ENCODE measurements at regions not wholly inside any gene's neighbourhood (a gene's known extent, or its start where the extent isn't known, plus 50 kb on each side); places are given as distances from the start of the nearest gene placed in this dataset.
"Not testable (repeated sequence)": the region's sequence is repeated elsewhere in the genome, so short reads cannot be mapped to it uniquely, and the experiment has no call there.

DNA sequence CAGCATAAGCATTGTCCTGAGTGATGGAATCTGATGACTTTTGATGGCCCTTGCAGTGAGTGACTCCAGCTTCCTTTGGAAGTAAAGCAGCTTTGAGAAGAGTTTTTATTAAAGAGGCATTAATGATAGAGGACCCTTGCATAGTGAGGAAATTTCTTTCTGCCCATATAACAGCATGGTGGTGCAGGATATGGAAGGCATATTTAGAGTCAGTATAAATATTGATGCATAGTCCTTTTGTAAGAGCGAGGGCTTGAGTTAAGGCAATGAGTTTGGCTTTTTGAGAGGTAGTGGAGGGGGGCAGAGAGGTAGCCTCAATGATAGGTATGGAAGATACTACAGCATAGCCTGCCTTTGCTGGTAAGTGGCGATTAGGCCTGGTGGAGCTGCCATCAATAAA, 87.7 kb upstream of the DNAH14 start:
- not testable (repeated sequence) for H3K27ac ChIP-seq, H3K4me3 ChIP-seq

GRCh38 chr1:224846119-224846907, 83.2 kb upstream of the DNAH14 start:
- H3K27ac ChIP-seq = peak overlapping the region in 1 of 21 experiments; percentile 28
- H3K4me3 ChIP-seq = no peak overlapping the region

DNA sequence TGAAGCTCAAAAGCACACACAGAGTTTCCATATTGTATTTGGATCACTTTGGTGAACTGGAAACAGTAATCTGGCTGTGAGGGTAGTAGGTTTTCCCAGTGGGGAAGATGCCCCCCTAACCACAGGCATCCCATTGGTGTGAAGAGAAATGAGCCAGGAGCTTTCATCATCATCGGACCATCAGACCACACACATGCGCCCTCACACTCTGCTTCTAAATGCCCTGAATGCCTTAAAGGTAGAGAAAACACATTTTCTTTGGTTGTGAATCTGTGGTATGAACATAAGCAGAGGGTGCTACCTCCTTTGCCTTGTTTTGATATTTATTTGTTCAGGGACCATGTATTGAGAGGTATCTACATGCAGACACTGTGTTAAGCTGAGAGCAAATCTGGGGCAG, 79.0 kb upstream of the DNAH14 start:
- no peak overlapping the region for H3K4me3 ChIP-seq
- no peak overlapping the region for H3K27ac ChIP-seq

DNA sequence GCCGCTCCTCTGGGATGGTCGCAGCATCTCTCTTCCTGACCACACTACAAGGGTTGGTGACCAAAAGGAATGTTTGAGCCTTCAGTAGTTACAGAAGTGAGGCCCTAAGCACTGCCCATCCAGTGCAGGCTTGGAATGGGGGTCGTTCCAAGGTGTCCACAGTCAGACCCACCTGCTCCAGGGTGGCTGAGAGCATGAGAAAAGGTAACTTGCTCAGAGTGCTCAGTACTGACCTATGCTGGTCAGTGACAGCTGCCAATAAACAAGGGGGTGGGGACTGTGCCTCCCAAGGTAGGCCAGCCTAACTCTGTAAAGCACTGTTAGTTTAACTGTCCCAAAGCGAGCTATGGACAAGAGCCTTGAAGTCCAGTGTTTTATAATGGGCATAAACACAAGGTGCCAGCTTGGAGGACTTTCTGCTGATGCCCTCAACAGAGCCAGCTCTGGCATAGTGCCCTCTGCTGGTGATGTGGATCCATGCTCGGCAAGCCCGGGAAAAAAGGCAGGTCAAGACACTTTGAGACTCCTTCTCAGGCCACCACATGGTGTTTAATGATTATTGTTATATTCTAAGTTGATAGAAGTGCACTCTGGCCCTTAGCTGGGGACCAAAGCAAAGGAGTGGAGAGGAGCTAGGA, 78.1 kb upstream of the DNAH14 start:
- Histone ChIP-seq H3K4me3 (no peak overlapping the region), H3K27ac (no peak overlapping the region)

- Histone ChIP-seq H3K27ac (no peak overlapping the region), H3K4me3 (no peak overlapping the region)
Observed at GRCh38 chr1:224851848-224852261, 77.6 kb upstream of the DNAH14 start.

DNA sequence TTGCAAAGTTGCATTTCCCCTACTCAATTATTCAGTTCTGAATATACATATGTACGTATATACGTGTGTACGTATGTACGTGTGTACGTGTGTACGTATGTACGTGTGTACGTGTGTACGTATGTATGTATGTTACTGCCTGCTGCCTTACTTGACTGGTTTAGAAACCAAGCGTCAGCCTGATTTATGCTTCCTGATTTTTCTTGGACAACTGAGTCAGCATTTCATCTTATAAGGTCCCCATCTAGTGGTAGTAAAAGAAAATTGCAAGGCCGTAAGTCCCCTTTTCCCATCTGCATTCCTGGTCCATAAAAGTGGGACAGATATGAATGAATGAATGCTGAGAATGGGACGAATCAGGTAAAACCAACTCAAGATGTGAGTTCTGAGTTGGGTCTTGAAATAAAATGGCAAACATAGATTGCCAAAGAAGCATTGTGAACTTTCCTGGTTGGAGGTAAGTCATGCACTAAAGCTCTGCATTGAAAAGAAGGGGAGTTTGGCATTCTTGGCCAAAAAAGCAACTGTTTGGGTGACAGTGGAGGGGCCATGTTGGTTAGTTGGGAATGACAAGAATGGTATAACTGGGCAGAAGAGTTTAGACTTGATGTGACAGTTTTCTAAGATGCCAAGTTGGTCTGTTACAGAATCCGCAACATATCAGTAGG, 76.4 kb upstream of the DNAH14 start:
- Histone ChIP-seq H3K27ac (no peak overlapping the region), H3K4me3 (no peak overlapping the region)

DNA sequence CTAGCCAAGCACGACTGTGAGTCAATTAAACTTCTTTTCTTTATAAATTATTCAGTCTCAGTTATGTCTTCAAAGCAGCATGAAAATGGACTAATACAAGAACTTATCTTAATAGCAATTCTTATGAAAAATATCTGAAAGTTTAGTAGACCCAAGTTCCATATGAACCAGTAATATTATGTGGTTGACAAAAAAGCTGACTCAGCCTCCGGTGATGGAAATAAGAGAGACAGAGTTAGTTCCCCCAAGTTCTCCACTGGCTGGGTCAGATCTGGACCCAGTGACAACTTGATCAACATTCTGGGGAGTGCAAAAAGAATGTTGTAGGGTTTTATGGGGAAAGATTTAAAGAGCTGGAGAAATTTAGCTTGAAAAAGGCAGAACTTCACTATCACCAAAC, 72.5 kb upstream of the DNAH14 start:
- Histone ChIP-seq H3K27ac (no peak overlapping the region), H3K4me3 (no peak overlapping the region)

DNA sequence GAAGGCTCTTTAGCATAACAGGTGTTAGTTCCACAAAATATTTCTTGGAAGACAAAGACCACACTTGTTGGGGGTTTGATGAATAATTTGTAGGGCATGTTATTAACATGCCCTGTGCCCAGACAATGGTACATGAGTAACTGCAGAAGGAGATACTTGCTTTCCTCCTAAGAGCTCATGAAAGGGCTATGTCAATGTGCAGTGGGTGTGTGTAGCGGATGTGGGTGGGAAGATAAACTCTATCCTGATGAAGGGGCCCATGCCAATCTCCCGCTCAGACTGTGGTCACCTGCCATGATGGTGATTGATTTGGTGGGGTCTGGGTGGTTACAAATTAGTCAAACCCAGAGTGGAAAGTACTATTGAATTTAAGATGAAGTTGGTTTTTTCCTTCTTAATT, 69.8 kb upstream of the DNAH14 start:
- Histone ChIP-seq H3K27ac (no peak overlapping the region), H3K4me3 (no peak overlapping the region)

DNA sequence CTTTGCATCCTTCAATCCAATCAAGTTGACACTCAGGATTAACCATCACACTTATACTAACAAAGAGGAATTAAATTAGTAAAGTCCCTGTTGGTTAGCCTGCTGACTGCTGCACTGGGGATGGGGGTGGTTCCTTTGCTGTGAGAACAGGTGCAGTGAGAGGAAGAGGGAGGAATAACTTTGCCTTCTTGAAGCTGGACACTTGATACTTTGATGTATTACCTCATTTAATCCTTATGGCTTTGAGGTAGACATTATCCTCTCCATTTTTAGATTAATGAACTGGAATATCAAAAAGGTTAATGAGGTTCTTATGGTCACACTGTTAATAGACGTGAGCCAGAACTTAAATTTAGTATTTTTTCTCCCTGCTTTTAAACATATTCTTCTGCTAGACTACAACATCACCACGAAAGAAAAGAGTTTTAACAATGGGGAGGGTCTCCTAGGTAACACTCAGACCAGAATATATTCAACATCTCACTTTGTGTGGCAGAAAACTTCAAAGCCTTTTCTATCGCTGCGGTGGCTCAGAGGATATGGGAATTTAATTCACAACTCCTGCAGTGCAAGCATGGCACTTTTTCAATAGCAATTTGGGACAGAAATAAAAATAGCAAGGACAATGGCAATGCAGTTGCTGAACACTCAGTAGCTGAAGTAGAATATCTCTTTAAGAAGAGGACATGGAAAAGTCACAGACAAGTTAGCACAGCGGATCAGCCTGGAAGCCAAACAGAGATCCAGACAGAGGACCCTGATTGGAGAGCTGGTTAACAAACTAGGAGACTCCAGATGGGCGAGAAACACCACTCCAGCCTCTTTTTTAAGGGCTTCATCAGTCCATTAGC, 68.8 kb upstream of the DNAH14 start:
- Histone ChIP-seq H3K27ac (no peak overlapping the region), H3K4me3 (no peak overlapping the region)

- no peak overlapping the region for H3K27ac ChIP-seq
- H3K4me3 ChIP-seq = no peak overlapping the region
Observed at GRCh38 chr1:224861339-224861716, 68.1 kb upstream of the DNAH14 start.

DNA sequence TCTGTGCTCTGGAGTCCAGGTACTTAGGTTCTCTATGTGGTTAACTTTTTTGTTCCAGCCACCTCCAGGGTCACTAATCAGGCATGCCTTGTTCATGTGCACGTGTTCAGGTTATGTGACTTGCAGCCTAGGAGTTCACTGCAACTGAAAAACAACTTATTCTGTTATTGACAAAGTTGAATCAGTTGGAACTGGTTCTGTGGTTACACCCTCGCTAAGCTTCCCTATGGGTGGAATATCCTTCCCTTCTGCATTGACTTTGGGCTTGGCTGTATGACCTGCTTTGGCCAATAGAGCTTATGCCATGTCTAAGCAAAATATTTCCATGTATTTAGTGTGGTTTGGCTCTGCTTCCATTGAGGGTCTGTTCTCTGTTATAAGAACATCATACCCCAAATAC, 66.0 kb upstream of the DNAH14 start:
- Histone ChIP-seq H3K4me3 (no peak overlapping the region), H3K27ac (no peak overlapping the region)

DNA sequence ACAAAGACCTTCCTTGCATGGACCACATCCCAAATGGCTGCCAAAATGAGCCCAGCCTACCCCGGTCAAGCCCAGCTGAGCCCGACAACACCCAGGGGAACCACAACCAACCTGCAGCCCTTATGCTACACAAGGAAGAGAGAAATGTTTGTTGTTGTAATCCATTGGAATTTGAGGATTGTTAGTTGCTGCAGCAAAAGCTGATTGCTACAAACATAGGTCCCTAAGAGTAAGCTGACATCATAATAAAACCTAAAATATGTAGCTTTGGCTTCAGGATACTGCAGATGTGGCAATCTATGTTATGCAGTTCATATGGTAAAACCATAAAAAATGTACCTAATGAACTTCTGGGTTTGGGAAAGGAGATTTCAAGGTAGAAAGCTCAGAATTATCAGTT, 65.5 kb upstream of the DNAH14 start:
- no peak overlapping the region for H3K27ac ChIP-seq
- no peak overlapping the region for H3K4me3 ChIP-seq

- no peak overlapping the region for H3K4me3 ChIP-seq
- no peak overlapping the region for H3K27ac ChIP-seq
Observed at GRCh38 chr1:224865510-224865909, 64.0 kb upstream of the DNAH14 start.

DNA sequence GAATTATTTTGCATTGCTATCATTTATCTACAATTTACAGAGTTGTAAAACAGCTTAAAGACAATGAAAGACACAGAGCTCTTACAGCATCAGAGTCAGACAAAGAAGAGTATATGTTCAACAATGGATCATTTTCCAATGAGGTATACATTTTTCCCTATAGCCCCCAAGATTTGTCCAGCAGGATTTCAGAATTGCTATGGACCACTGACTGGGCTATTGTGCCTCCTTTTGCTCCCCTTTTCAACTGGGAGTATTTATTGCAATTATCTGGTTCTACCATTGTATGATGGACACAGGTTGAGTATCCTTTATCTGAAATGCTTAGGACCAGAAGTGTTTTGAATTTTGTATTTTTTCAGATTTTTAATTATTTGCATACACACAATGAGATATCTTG, 62.5 kb upstream of the DNAH14 start:
- Histone ChIP-seq H3K4me3 (no peak overlapping the region), H3K27ac (no peak overlapping the region)

DNA sequence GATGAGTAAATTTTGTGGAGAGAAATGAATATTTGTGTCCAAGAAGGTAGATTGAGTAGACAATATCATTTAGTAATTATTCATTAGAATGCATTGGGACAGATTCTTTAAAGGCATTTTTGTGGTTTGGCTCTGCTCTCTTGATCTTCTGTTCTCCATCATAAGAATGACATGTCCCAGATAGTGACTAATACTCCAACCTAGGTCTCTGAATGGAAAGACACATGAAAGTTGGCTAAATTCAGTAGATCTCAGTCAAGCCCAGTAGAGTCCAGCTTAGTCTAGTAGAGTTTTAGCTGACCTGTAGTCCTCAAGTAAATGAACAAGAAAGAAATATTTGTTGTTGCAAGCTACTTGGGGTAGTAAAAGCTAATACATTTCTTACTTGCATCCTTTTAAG, 61.8 kb upstream of the DNAH14 start:
- H3K4me3 ChIP-seq = no peak overlapping the region
- H3K27ac ChIP-seq = no peak overlapping the region

DNA sequence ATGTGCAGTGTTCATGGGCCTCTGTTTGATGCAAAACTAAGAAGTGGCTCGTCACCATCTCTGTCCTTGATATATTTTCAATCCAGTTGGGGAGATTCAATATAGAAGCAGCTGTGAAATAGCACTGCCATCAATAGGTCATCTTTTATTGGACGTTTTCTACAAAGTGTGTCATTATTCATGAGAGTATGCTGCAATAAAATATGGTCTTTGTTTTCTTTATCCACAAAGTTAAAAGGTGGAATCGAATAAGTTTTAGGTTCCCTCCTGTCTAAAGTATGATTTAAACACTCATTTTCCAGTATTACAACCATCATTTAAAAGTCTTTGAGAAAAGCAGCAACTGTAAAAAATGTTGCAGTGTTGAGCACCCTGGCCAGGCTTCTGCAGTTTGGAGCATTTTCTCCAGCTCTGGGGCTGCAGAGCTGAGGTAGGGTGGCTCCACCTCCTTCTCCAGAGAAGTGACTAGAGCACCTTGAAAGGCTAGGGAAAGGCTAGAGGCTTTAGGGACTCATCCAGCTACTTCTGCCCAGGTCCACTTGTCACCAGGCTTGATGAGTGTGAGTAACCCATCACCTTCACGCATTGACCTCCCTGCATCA, 56.5 kb upstream of the DNAH14 start:
- no peak overlapping the region for H3K27ac ChIP-seq
- no peak overlapping the region for H3K4me3 ChIP-seq

DNA sequence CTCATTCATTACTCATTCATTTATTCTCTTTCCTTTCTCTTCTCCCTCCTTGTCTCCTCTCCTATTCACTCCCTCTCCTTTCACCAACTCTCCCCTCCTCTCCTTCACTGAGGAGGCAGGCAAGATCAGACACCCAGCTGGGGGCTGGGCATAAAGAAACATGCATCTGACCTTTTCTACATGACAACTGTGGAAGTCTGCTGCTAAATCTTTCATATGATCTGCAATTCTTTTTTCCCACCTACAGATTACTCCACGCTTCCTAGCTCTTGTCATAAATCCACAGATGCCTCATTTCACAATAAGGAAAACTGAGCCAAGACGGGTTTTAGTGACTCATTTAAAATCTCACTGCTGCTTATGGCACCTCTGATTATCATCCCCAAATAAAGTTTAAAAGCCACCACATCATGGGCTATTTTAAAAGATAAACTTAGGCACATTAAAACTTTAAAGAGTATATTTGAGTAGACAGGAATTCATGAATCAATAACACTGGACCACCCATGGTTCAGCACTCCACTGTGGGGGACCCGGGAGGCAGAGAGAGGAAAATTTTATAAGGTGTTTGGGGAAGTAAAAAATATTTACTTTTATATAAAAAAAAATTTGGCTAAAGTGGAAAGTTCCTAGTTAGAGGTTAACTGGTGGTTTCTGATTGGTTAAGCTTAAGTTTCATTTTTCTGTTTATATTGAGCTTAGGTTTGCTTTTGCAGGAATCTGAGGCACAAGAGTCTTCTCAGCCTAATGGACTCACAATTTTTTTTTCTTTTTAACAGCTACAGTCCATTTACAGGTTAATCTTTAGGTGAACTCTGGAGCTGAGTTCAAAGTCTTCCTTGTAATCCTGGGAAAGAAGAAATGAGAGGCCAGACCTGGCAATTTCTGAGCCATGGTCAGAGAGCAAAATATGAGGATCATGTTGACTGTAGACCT, 55.8 kb upstream of the DNAH14 start:
- no peak overlapping the region for H3K27ac ChIP-seq

DNA sequence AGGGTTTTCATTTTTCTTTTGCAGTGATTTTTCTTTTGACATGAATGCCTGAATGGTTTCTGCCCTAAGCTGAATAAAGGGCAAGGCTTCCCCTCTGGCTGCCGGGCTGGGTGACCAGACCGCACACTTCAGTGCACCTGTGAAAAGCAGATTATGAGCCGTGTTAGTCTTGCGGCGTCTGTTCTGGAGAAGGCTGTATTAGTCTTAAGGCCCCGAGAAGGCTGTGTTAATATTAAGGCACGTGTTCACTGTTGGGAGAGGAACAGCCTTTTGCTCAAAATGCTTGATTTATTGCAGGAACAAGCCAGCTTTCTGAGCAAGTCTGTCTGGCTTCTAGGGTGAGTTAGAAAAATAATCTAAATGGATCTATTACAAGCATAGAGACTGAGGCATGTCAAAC, 54.7 kb upstream of the DNAH14 start:
- Histone ChIP-seq H3K4me3 (no peak overlapping the region), H3K27ac (no peak overlapping the region)

More for the DNA sequence above, 55.8 kb upstream of the DNAH14 start:
- no peak overlapping the region for H3K4me3 ChIP-seq
